Neuronal stem cell (in vitro differentiated cells): ENCODE measurements at regions not wholly inside any gene's neighbourhood (a gene's known extent, or its start where the extent isn't known, plus 50 kb on each side); places are given as distances from the start of the nearest gene placed in this dataset.

ENCODE experiments used
- DNase-seq: peaks from one replicate; pipeline ENCODE4 v3.0.0-alpha.2; 2013; ENCODE audit warnings: low spot score
- H2AFZ ChIP-seq: one replicate; pipeline ENCODE4 v1.6.1; 2013; ENCODE audit warnings: mild to moderate bottlenecking, low read length, inconsistent platforms
- H2AK5ac ChIP-seq: 2 replicates; pipeline ENCODE4 v1.6.1; 2013; ENCODE audit warnings: low read depth, mild to moderate bottlenecking, inconsistent platforms, low read length, moderate library complexity, mixed read lengths
- H2BK120ac ChIP-seq: 2 replicates; pipeline ENCODE4 v1.6.1; 2013; ENCODE audit warnings: low read depth, mild to moderate bottlenecking, inconsistent platforms, low read length, moderate library complexity, mixed read lengths
- H2BK12ac ChIP-seq: one replicate; pipeline ENCODE4 v1.6.1; 2013; ENCODE audit warnings: low read length, inconsistent platforms
- H2BK15ac ChIP-seq: 2 replicates; pipeline ENCODE4 v1.6.1; 2013; ENCODE audit warnings: mild to moderate bottlenecking, low read length, inconsistent platforms, mixed read lengths
- H2BK5ac ChIP-seq: one replicate; pipeline ENCODE4 v1.6.1; 2013; ENCODE audit warnings: inconsistent platforms, mild to moderate bottlenecking, low read length, moderate library complexity
- H3K14ac ChIP-seq: one replicate; pipeline ENCODE4 v1.6.1; 2013; ENCODE audit warnings: low read length, inconsistent platforms
- H3K18ac ChIP-seq: 2 replicates; pipeline ENCODE4 v1.6.1; 2013; ENCODE audit warnings: low read length, inconsistent platforms
- H3K23ac ChIP-seq: 2 replicates; pipeline ENCODE4 v1.6.1; 2013; ENCODE audit warnings: low read depth, mild to moderate bottlenecking, mixed read lengths, low read length, inconsistent platforms; ENCODE audit not compliant: poor library complexity
- H3K27ac ChIP-seq: replicated peaks from 3 replicates; pipeline ENCODE4 v1.5.1; 2013; ENCODE audit warnings: low read length, inconsistent platforms
- H3K27me3 ChIP-seq, 3 experiments: 2 replicates each; pipeline ENCODE4 v1.6.1; 2013; ENCODE audit warnings: low read length in 3 of 3, mild to moderate bottlenecking in 2 of 3, inconsistent platforms in 1 of 3, low read depth in 1 of 3, mixed read lengths in 1 of 3, moderate library complexity in 1 of 3; ENCODE audit not compliant: control insufficient read depth in 3 of 3, insufficient read depth in 3 of 3
- H3K36me3 ChIP-seq, 2 donors: replicated peaks in 1 of 2; 2 replicates each; pipeline ENCODE4 v1.6.1; 2013; ENCODE audit warnings: low read length in 2 of 2; ENCODE audit not compliant: control insufficient read depth in 2 of 2, insufficient read depth in 2 of 2
- H3K4ac ChIP-seq: 2 replicates; pipeline ENCODE4 v1.6.1; 2013; ENCODE audit warnings: inconsistent platforms, mild to moderate bottlenecking, low read length, moderate library complexity
- H3K4me1 ChIP-seq, 2 donors: 1 replicate in 1 of 2; 2 replicates in 1 of 2; pipeline ENCODE4 v1.6.1; 2013; ENCODE audit warnings: low read length in 2 of 2, low read depth in 1 of 2; ENCODE audit not compliant: control insufficient read depth in 2 of 2, insufficient read depth in 1 of 2
- H3K4me2 ChIP-seq: one replicate; pipeline ENCODE4 v1.6.1; 2013; ENCODE audit warnings: mild to moderate bottlenecking, low read length, inconsistent platforms; ENCODE audit not compliant: insufficient read depth, poor library complexity, severe bottlenecking
- H3K4me3 ChIP-seq, 2 donors: 2 replicates each; pipeline ENCODE4 v1.5.1; 2013; ENCODE audit warnings: low read length in 2 of 2, mild to moderate bottlenecking in 2 of 2, inconsistent platforms in 1 of 2, moderate library complexity in 1 of 2
- H3K79me1 ChIP-seq: one replicate; pipeline ENCODE4 v1.6.1; 2013; ENCODE audit warnings: low read depth, mild to moderate bottlenecking, inconsistent platforms, low read length, moderate library complexity
- H3K9ac ChIP-seq: one replicate; pipeline ENCODE4 v1.6.1; 2013; ENCODE audit warnings: mild to moderate bottlenecking, low read depth, low read length, inconsistent platforms; ENCODE audit not compliant: poor library complexity
- H3K9me3 ChIP-seq, 2 donors: replicated peaks in 1 of 2; 2 replicates each; pipeline versions ENCODE3 to v1.6.1; 2013; ENCODE audit warnings: low read length in 2 of 2, mild to moderate bottlenecking in 2 of 2, inconsistent platforms in 1 of 2, low read depth in 1 of 2, mixed read lengths in 1 of 2, moderate library complexity in 1 of 2; ENCODE audit not compliant: control insufficient read depth in 2 of 2, insufficient read depth in 1 of 2
- H4K8ac ChIP-seq: one replicate; pipeline ENCODE4 v1.6.1; 2013; ENCODE audit warnings: low read depth, mild to moderate bottlenecking, inconsistent platforms, low read length, moderate library complexity
- H4K91ac ChIP-seq: one replicate; pipeline ENCODE4 v1.6.1; 2013; ENCODE audit warnings: low read length, low read depth, mild to moderate bottlenecking, inconsistent platforms; ENCODE audit not compliant: poor library complexity
- WGBS, 2 donors: extraction: QIAGEN DNeasy Blood & Tissue Kit; methylation state at CpG; one replicate each; pipeline ENCODE4 v1.1.7; 2013; ENCODE audit warnings: missing lambda C conversion rate in 2 of 2, mixed read lengths in 1 of 2; ENCODE audit not compliant: insufficient read length in 2 of 2, insufficient replicate concordance in 1 of 2; ENCODE audit errors: extremely low coverage in 2 of 2; 5-methylcytosine and 5-hydroxymethylcytosine counted together

DNA sequence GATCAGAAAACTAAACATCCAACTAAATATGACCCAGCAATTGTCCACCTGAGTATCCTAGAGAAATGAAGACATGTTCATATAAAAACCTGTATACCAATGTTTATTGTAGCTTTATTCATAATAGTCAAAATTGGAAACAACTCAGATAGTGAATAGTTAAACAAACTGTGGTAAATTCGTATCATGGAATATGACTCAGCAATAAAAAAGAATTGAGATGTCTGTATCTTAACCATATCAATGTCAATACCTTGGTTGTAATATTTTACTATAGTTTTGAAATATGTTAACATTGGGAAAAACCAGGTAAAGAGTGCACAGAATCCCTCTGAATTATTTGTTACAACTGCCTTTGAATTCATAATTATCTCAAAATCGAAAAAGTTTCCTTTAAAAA lies 159.3 kb upstream of the GAP43 start:
- no peak overlapping the region for H3K27ac ChIP-seq
- H3K18ac ChIP-seq = no peak overlapping the region
- no peak overlapping the region for H3K4me2 ChIP-seq
- WGBS, 2 donors = no CpG with 5 or more reads among the region's 2 CpGs
- H3K9ac ChIP-seq = no peak overlapping the region
- no peak overlapping the region for H2BK15ac ChIP-seq
- no peak overlapping the region for H2BK5ac ChIP-seq
- no peaks in the 10 kb centered on the region for H3K36me3 ChIP-seq
- peaks cover 0 to 10% of the 10 kb centered on the region in 2 donors for H3K9me3 ChIP-seq
- DNase-seq = no peak
- H3K4me3 ChIP-seq = no peak overlapping the region
- H2BK12ac ChIP-seq = no peak overlapping the region
- no peak overlapping the region for H4K8ac ChIP-seq
- H2AFZ ChIP-seq = no peak overlapping the region
- no peak overlapping the region for H3K4ac ChIP-seq
- no peak overlapping the region for H2BK120ac ChIP-seq
- H3K79me1 ChIP-seq = no peaks in the 10 kb centered on the region
- H4K91ac ChIP-seq = no peak overlapping the region
- no peak overlapping the region for H3K14ac ChIP-seq
- no peak overlapping the region for H3K23ac ChIP-seq
- H2AK5ac ChIP-seq = no peak overlapping the region
- H3K27me3 ChIP-seq = no peaks in the 10 kb centered on the region
- no peaks in the 10 kb centered on the region for H3K4me1 ChIP-seq

- H2AFZ ChIP-seq = no peak overlapping the region
- H3K4me3 ChIP-seq = no peak overlapping the region
- H2BK15ac ChIP-seq = no peak overlapping the region
- no peak overlapping the region for H3K9ac ChIP-seq
- no peak overlapping the region for H3K4ac ChIP-seq
- no peak overlapping the region for H2BK120ac ChIP-seq
- WGBS, 2 donors = no CpG with 5 or more reads among the region's 3 CpGs
- no peak overlapping the region for H4K8ac ChIP-seq
- no peaks in the 10 kb centered on the region for H3K79me1 ChIP-seq
- no peaks in the 10 kb centered on the region for H3K36me3 ChIP-seq
- H3K4me1 ChIP-seq = no peaks in the 10 kb centered on the region
- no peak overlapping the region for H4K91ac ChIP-seq
- H2AK5ac ChIP-seq = no peak overlapping the region
- DNase-seq = no peak
- H3K4me2 ChIP-seq = no peak overlapping the region
- H3K14ac ChIP-seq = no peak overlapping the region
- H3K27me3 ChIP-seq = no peaks in the 10 kb centered on the region
- H3K27ac ChIP-seq = no peak overlapping the region
- no peak overlapping the region for H3K23ac ChIP-seq
- H3K18ac ChIP-seq = no peak overlapping the region
- no peak overlapping the region for H2BK5ac ChIP-seq
- H2BK12ac ChIP-seq = no peak overlapping the region
- no peaks in the 10 kb centered on the region for H3K9me3 ChIP-seq
Measured at GRCh38 chr3:115469649-115470048, 153.7 kb upstream of the GAP43 start.

- H2AK5ac ChIP-seq = no peak overlapping the region
- H4K8ac ChIP-seq = no peak overlapping the region
- H3K4me3 ChIP-seq = no peak overlapping the region
- no peak overlapping the region for H2BK12ac ChIP-seq
- no peak overlapping the region for H3K27ac ChIP-seq
- no peaks in the 10 kb centered on the region for H3K9me3 ChIP-seq
- H3K79me1 ChIP-seq = no peaks in the 10 kb centered on the region
- no peak overlapping the region for H3K23ac ChIP-seq
- H3K4me2 ChIP-seq = no peak overlapping the region
- H3K36me3 ChIP-seq = no peaks in the 10 kb centered on the region
- no peak overlapping the region for H4K91ac ChIP-seq
- no peak overlapping the region for H3K4ac ChIP-seq
- H2AFZ ChIP-seq = no peak overlapping the region
- no peak overlapping the region for H3K18ac ChIP-seq
- H2BK120ac ChIP-seq = no peak overlapping the region
- WGBS, 2 donors = no CpG with 5 or more reads among the region's 3 CpGs
- no peak overlapping the region for H2BK5ac ChIP-seq
- H3K4me1 ChIP-seq = peaks cover 3% of the 10 kb centered on the region in 2 donors
- no peaks in the 10 kb centered on the region for H3K27me3 ChIP-seq
- no peak overlapping the region for H3K14ac ChIP-seq
- DNase-seq = no peak
- no peak overlapping the region for H2BK15ac ChIP-seq
- no peak overlapping the region for H3K9ac ChIP-seq
Measured at GRCh38 chr3:115470254-115470653, 153.1 kb upstream of the GAP43 start.

DNA sequence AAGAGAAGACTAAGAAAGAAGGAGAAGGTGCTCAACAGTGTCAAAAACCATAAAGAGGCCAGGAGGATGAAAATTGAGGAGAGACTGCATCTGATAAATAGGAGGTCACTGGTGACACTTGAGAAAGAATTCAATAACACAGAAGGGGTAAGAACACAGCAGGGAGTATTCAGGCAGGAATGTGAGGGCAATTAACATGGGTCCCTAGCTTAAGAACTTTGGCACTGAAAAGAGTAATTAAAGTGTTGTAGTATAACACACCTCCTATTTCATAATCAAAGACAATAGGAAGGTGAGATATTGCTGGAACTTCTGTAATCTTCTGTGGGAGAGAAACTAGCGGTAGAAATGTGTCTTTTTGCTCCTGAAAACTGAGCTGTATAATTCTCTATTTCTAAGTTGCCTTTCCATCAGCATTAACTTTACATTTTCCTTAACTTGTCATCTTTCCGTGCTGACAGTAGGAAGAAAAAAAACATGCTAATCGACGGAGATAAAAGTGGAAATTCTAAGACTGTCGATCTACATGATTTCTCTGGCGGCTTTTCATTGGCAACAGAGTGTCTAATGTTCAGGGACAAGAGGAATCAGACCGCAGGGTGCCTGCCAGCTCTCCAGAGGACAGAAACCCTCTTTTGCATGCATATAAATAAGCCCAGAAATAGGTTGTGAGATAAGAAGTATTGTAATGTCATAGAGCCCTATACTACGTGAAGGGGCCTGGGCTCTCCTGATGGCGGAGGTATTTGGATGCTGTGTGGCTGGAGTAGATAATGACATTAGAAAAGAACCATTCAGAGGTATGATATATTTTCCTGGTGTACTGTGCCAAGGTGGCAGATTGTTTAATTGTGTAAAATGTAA lies 147.9 kb upstream of the GAP43 start:
- Histone ChIP-seq H3K4me2 (no peak overlapping the region), H3K4me3 (no peak overlapping the region), H3K79me1 (no peaks in the 10 kb centered on the region), H2AK5ac (no peak overlapping the region), H2BK15ac (no peak overlapping the region), H2BK12ac (no peak overlapping the region), H3K4me1 (peaks cover 4 to 5% of the 10 kb centered on the region in 2 donors), H3K18ac (no peak overlapping the region), H3K27me3 (no peaks in the 10 kb centered on the region), H3K9me3 (no peaks in the 10 kb centered on the region), H4K8ac (no peak overlapping the region), H3K23ac (no peak overlapping the region), H4K91ac (no peak overlapping the region), H2AFZ (peak overlapping the region; percentile 10), H3K27ac (no peak overlapping the region), H3K9ac (no peak overlapping the region), H3K4ac (no peak overlapping the region), H3K14ac (no peak overlapping the region), H3K36me3 (no peaks in the 10 kb centered on the region), H2BK5ac (no peak overlapping the region), H2BK120ac (no peak overlapping the region)
- DNase-seq = no peak
- WGBS, 2 donors = no CpG with 5 or more reads among the region's 9 CpGs
